Endothelial cell of umbilical vein (primary cell): ENCODE measurements at regions not wholly inside any gene's neighbourhood (a gene's known extent, or its start where the extent isn't known, plus 50 kb on each side); places are given as distances from the start of the nearest gene placed in this dataset.

Experiments used
- BruUV-seq: library from RNA; stranded (reverse); fragments of 400-500 nt; replicated peaks from 2 replicates; lab custom pipeline; 2021; lab: Mats Ljungman, UMichigan
- CTCF ChIA-PET: fragments of 300-600, 350-600 bp; sonication (Branson Sonifier 250); formaldehyde crosslinking; loops from one replicate; lab custom pipeline; 2021; ENCODE audit warnings: antibody characterized with exemption, inconsistent platforms; lab: Charles Lee
- POLR2A ChIA-PET: fragments of 300-600, 350-600 bp; sonication (Branson Sonifier 250); formaldehyde crosslinking; loops from one replicate; lab custom pipeline; 2021; ENCODE audit warnings: antibody characterized with exemption, inconsistent platforms; lab: Charles Lee
- DNase-seq: peaks from one replicate; pipeline ENCODE4 v3.0.0-alpha.2; 2011; ENCODE audit warnings: low read depth, low spot score
- FAIRE-seq: peaks from 2 replicates; lab custom pipeline; 2011; peaks lifted over from hg19 to GRCh38; lab: Jason Lieb, UNC
- H2AFZ ChIP-seq: 2 replicates; pipeline ENCODE4 v1.6.0; 2012; ENCODE audit warnings: low read depth, low read length, control low read depth, inconsistent platforms
- H3K27ac ChIP-seq: 2 replicates; pipeline ENCODE4 v1.5.1; 2011; ENCODE audit warnings: low read depth, mild to moderate bottlenecking, control low read depth, low read length, moderate library complexity; ENCODE audit not compliant: insufficient read depth
- H3K27me3 ChIP-seq, 2 experiments: 2 replicates each; pipeline versions ENCODE4 v1.6.0 to v1.6.1; 2011; ENCODE audit warnings: low read length in 2 of 2, mixed read lengths in 1 of 2; ENCODE audit not compliant: control insufficient read depth in 2 of 2, insufficient read depth in 2 of 2
- H3K36me3 ChIP-seq, 2 experiments: 2 replicates in 1 of 2; 3 replicates in 1 of 2; pipeline ENCODE4 v1.5.1; 2011; ENCODE audit warnings: low read length in 2 of 2, mild to moderate bottlenecking in 1 of 2, moderate library complexity in 1 of 2; ENCODE audit not compliant: control insufficient read depth in 2 of 2, insufficient read depth in 2 of 2; ENCODE audit errors: extremely low read depth in 1 of 2
- H3K4me1 ChIP-seq: 3 replicates; pipeline ENCODE4 v1.5.1; 2011; ENCODE audit warnings: mild to moderate bottlenecking, low read length; ENCODE audit not compliant: control insufficient read depth, insufficient read depth; ENCODE audit errors: extremely low read depth
- H3K4me2 ChIP-seq: 2 replicates; pipeline ENCODE4 v1.6.1; 2011; ENCODE audit warnings: low read length, control low read depth, mixed read lengths; ENCODE audit not compliant: insufficient read depth
- H3K4me3 ChIP-seq, 3 experiments: fragments of 200-600 bp in 1 of 3; sonication (generic), shearing (Covaris generic) in 1 of 3; replicated peaks in 1 of 3; 2 replicates each; pipeline ENCODE4 v1.5.1; 2011 to 2016; ENCODE audit warnings: control low read depth in 3 of 3, low read length in 3 of 3, mild to moderate bottlenecking in 2 of 3, inconsistent platforms in 1 of 3, low read depth in 1 of 3, moderate library complexity in 1 of 3; ENCODE audit not compliant: insufficient read depth in 1 of 3
- H3K79me2 ChIP-seq: 2 replicates; pipeline ENCODE4 v1.6.0; 2012; ENCODE audit warnings: low read length, inconsistent platforms; ENCODE audit not compliant: control insufficient read depth, insufficient read depth
- H3K9ac ChIP-seq: replicated peaks from 2 replicates; pipeline ENCODE3; 2011; ENCODE audit warnings: low read length, control low read depth; ENCODE audit not compliant: insufficient read depth; ENCODE audit errors: extremely low read depth
- H3K9me1 ChIP-seq: replicated peaks from 3 replicates; pipeline ENCODE4 v1.6.0; 2011; ENCODE audit warnings: mild to moderate bottlenecking, low read length; ENCODE audit not compliant: control insufficient read depth, insufficient read depth; ENCODE audit errors: extremely low read depth
- H3K9me3 ChIP-seq: replicated peaks from 2 replicates; pipeline ENCODE4 v1.5.1; 2012; ENCODE audit warnings: low read length, inconsistent platforms; ENCODE audit not compliant: control insufficient read depth, insufficient read depth
- H4K20me1 ChIP-seq: replicated peaks from 2 replicates; pipeline ENCODE3; 2011; ENCODE audit warnings: mild to moderate bottlenecking, low read length; ENCODE audit not compliant: control insufficient read depth, insufficient read depth; ENCODE audit errors: extremely low read depth
- CTCF ChIP-seq, 2 donors: IDR thresholded peaks; 1 replicate in 1 of 2; 2 replicates in 1 of 2; pipeline ENCODE4 v1.5.1; 2011; ENCODE audit warnings: low read length in 2 of 2, mild to moderate bottlenecking in 2 of 2, moderate library complexity in 2 of 2, control low read depth in 1 of 2, inconsistent platforms in 1 of 2, low read depth in 1 of 2; ENCODE audit not compliant: insufficient read depth in 1 of 2; ENCODE audit errors: extremely low read depth in 1 of 2
- EZH2 ChIP-seq: IDR thresholded peaks from 2 replicates; pipeline ENCODE4 v1.6.1; 2012; ENCODE audit warnings: borderline replicate concordance, low read depth, mild to moderate bottlenecking, moderate library complexity, low read length, inconsistent platforms; ENCODE audit not compliant: severe bottlenecking
- FOS ChIP-seq: IDR thresholded peaks from 2 replicates; pipeline ENCODE4 v1.6.1; 2011; ENCODE audit warnings: mild to moderate bottlenecking, low read length, moderate library complexity, borderline replicate concordance; ENCODE audit not compliant: insufficient read depth
- GATA2 ChIP-seq: IDR thresholded peaks from 2 replicates; pipeline ENCODE4 v1.7.0; 2011; ENCODE audit warnings: low read depth, mild to moderate bottlenecking, moderate library complexity, mixed read lengths, low read length; ENCODE audit not compliant: insufficient read length, insufficient read depth
- JUN ChIP-seq: IDR thresholded peaks from 2 replicates; pipeline ENCODE4 v1.6.1; 2011; ENCODE audit warnings: borderline replicate concordance, low read depth; ENCODE audit not compliant: insufficient read length, insufficient read depth
- MAX ChIP-seq: IDR thresholded peaks from 2 replicates; pipeline ENCODE4 v1.6.1; 2011; ENCODE audit not compliant: insufficient read depth, insufficient read length
- MYC ChIP-seq: IDR thresholded peaks from one replicate; pipeline ENCODE4 v1.6.1; 2011; ENCODE audit warnings: mild to moderate bottlenecking, low read depth, low read length
- POLR2A ChIP-seq: IDR thresholded peaks from 2 replicates; pipeline ENCODE4 v1.6.1; 2012; ENCODE audit warnings: low read depth, mild to moderate bottlenecking, control low read depth, low read length
- POLR2AphosphoS5 ChIP-seq: IDR thresholded peaks from 2 replicates; pipeline ENCODE4 v1.6.1; 2012; ENCODE audit warnings: low read depth, mild to moderate bottlenecking, control low read depth, low read length, moderate library complexity; ENCODE audit not compliant: insufficient read depth
- dilution Hi-C: fragments of 300-500 bp; cut with MboI; formaldehyde crosslinking; loops from one replicate; pipeline ENCODE4 v1.15.0; 2019; ENCODE audit warnings: low sequenced_read_pairs; ENCODE audit not compliant: extremely low pct_ligation_motif_present
- intact Hi-C: fragments of 100-400 bp; cut with micrococcal nuclease; formaldehyde crosslinking; loops from one replicate; pipeline ENCODE4 v1.10.0; 2022

GRCh38 chr9:88310310-88310980 is 77.8 kb upstream of the SPIN1 start:
- H3K4me3 ChIP-seq: no peak overlapping the region
- H3K9me1 ChIP-seq: no peaks in the 10 kb centered on the region
- H3K4me2 ChIP-seq: no peak overlapping the region
- no peak overlapping the region for H3K27ac ChIP-seq
- no peaks in the 10 kb centered on the region for H3K27me3 ChIP-seq
- H3K36me3 ChIP-seq: no peaks in the 10 kb centered on the region
- H2AFZ ChIP-seq: no peak overlapping the region
- ChIA-PET CTCF (no interaction called here), POLR2A (no interaction called here)
- BruUV-seq: no TSS peak
- TF ChIP-seq POLR2A (no peak), CTCF (IDR thresholded peaks at IDR 0.05; ENCODE audit: extremely low read depth in 1 of 2, insufficient read depth in 1 of 2, low read depth in 1 of 2, low read length in 2 of 2) (no peak), EZH2 (no peak), GATA2 (no peak), JUN (no peak), MAX (no peak), MYC (no peak), FOS (no peak), POLR2AphosphoS5 (no peak)
- intact Hi-C loops: no loop called here
- FAIRE-seq (no peak), DNase-seq (no peak)
- no peaks in the 10 kb centered on the region for H3K4me1 ChIP-seq
- H3K9ac ChIP-seq: no peak overlapping the region
- no peaks in the 10 kb centered on the region for H3K9me3 ChIP-seq
- no peaks in the 10 kb centered on the region for H3K79me2 ChIP-seq
- no peaks in the 10 kb centered on the region for H4K20me1 ChIP-seq
- dilution Hi-C loops: no loop called here
